SH-SY5Y (cell line): ENCODE measurements at regions not wholly inside any gene's neighbourhood (a gene's known extent, or its start where the extent isn't known, plus 50 kb on each side); places are given as distances from the start of the nearest gene placed in this dataset.

Source experiments
- GATA2 ChIP-seq: IDR thresholded peaks from 2 replicates; pipeline ENCODE4 v1.6.1; 2011; ENCODE audit warnings: mild to moderate bottlenecking, low read depth, low read length
- GATA3 ChIP-seq: IDR thresholded peaks from 2 replicates; pipeline ENCODE4 v1.6.1; 2011; ENCODE audit warnings: low read depth, mild to moderate bottlenecking, low read length, moderate library complexity

- TF ChIP-seq GATA2 = no peak
- no peak for TF ChIP-seq GATA3
Measured at GRCh38 chr11:96960476-96960875, 570.7 kb downstream of the JRKL start.
